H7 (cell line): ENCODE measurements at regions not wholly inside any gene's neighbourhood (a gene's known extent, or its start where the extent isn't known, plus 50 kb on each side); places are given as distances from the start of the nearest gene placed in this dataset.
"Not testable (repeated sequence)": the region's sequence is repeated elsewhere in the genome, so short reads cannot be mapped to it uniquely, and the experiment has no call there.

Experiments used
- DNase-seq: peaks from one replicate; pipeline ENCODE4 v3.0.0; 2012
- H3K27me3 ChIP-seq: 2 replicates; pipeline ENCODE4 v1.6.0; 2011; ENCODE audit warnings: mild to moderate bottlenecking, low read length; ENCODE audit not compliant: control insufficient read depth, insufficient read depth
- H3K36me3 ChIP-seq: replicated peaks from 2 replicates; pipeline ENCODE4 v1.5.1; 2011; ENCODE audit warnings: low read length; ENCODE audit not compliant: control insufficient read depth, insufficient read depth
- H3K4me3 ChIP-seq: 2 replicates; pipeline ENCODE4 v1.5.1; 2011; ENCODE audit warnings: low read depth, mild to moderate bottlenecking, control low read depth, low read length, moderate library complexity; ENCODE audit not compliant: insufficient read depth

DNA sequence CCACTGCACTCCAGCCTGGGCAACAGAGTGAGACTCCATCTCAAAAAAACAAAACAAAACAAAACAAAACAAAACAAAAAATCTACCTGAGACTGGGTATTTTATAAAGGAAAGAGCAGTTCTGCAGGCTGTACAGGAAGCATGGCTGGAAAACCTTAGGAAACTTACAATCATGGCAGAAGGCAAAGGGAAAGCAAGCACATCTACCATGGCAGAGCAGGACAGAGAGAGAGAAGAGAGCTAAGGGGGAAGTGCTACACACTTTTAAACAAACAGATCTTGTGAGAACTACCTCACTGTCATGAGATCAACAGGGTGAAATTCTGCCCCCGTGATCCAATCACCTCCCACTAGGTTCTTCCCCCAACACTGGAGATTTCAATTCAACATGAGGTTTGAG is 198.3 kb upstream of the SAMSN1 start:
- DNase-seq: no peak
- Histone ChIP-seq H3K27me3 (no peaks in the 10 kb centered on the region), H3K36me3 (no peaks in the 10 kb centered on the region), H3K4me3 (no peak overlapping the region)

DNA sequence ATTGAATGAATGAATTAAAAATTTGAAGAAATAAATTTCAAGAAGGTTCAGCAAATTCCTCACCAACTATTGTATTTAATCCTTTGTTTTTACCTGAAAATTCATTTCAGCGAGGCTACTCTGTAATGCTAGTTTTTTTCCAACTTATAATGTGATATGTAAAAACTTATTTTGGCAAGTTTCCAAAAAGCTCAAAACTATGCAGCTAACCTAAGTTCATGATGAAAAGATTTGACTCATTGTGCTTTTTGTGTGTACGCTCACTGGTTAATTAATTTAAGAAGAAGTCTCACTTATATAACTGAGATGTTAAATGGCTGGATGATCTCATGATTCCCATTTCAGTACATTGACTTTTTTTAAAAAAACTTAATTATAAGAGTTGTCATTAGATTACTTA is 196.0 kb upstream of the SAMSN1 start:
- no peaks in the 10 kb centered on the region for H3K36me3 ChIP-seq
- H3K4me3 ChIP-seq: no peak overlapping the region
- no peaks in the 10 kb centered on the region for H3K27me3 ChIP-seq
- no peak for DNase-seq

GRCh38 chr21:14741256-14741655 is 195.1 kb upstream of the SAMSN1 start:
- Histone ChIP-seq H3K4me3 (no peak overlapping the region), H3K36me3 (no peaks in the 10 kb centered on the region), H3K27me3 (no peaks in the 10 kb centered on the region)
- DNase-seq: no peak

DNA sequence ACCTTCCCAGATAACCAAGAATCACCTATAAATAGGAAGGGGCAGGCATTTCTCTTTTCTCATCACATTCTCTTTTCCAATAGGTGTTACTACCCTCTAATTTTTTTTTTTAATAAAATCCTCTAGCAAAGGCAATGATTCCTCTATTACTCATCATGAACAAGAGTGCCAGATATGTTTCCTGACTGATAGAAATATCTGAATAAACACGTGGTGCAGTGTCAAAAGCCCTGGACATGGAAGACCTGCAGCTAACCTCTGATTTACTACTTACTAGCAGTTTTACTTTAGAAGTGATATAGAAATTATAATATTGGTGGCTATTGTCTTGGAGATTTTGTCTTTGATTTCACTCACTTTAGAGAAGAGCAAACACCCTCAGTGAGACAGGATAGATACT is 194.6 kb upstream of the SAMSN1 start:
- no peaks in the 10 kb centered on the region for H3K36me3 ChIP-seq
- no peak overlapping the region for H3K4me3 ChIP-seq
- no peak for DNase-seq
- H3K27me3 ChIP-seq: no peaks in the 10 kb centered on the region

- H3K27me3 ChIP-seq: no peaks in the 10 kb centered on the region
- no peak for DNase-seq
- no peak overlapping the region for H3K4me3 ChIP-seq
- H3K36me3 ChIP-seq: no peaks in the 10 kb centered on the region
Observed at GRCh38 chr21:14740116-14740515, 194.0 kb upstream of the SAMSN1 start.

GRCh38 chr21:14739590-14739989 is 193.5 kb upstream of the SAMSN1 start:
- H3K27me3 ChIP-seq: no peaks in the 10 kb centered on the region
- DNase-seq: no peak
- H3K4me3 ChIP-seq: no peak overlapping the region
- H3K36me3 ChIP-seq: no peaks in the 10 kb centered on the region

GRCh38 chr21:14738576-14738975 is 192.5 kb upstream of the SAMSN1 start:
- H3K27me3 ChIP-seq, H3K36me3 ChIP-seq, H3K4me3 ChIP-seq, DNase-seq: not testable (repeated sequence)

DNA sequence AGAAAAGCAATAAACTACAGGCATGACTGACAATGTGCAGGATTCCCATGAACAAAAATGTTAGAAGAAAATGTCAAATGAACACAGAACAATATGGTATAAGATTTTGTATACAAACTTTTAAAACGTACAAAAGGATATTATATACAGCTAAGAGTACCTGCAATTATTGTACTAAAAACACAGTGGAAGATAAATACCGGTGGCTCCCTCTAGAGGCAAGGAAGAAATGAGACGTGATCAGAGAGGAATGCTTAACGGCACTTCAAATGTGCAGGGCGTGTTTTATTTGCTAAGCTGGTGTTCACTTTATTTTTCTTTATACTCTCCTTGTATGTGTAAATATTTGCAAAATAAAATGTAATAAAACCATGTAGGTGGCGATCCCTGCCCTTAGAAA is 191.8 kb upstream of the SAMSN1 start:
- Histone ChIP-seq H3K27me3 (no peaks in the 10 kb centered on the region), H3K36me3 (no peaks in the 10 kb centered on the region), H3K4me3 (no peak overlapping the region)
- peak; percentile 12 for DNase-seq

DNA sequence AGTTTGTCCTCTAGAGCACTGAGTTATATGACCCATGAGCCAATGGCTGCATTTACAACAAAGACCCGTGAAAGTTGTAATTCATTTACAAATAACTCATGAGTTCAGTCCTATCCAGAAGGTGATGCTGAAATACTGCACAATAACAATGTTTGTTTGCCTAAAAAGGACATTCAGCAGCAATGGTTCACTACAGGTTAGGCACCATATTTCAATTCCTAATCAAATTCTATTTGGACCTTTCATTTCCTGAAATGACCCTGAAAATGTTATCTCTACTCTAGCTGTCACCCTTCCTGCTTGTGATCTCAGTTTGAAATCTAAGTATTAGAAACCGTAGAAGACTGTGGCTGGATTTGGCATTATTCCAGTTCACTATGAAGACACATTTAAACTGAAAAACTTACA is 191.2 kb upstream of the SAMSN1 start:
- H3K27me3 ChIP-seq: no peaks in the 10 kb centered on the region
- H3K4me3 ChIP-seq: no peak overlapping the region
- no peak for DNase-seq
- no peaks in the 10 kb centered on the region for H3K36me3 ChIP-seq

GRCh38 chr21:14736672-14737071 is 190.6 kb upstream of the SAMSN1 start:
- no peaks in the 10 kb centered on the region for H3K27me3 ChIP-seq
- H3K36me3 ChIP-seq: no peaks in the 10 kb centered on the region
- no peak for DNase-seq
- H3K4me3 ChIP-seq: no peak overlapping the region

DNA sequence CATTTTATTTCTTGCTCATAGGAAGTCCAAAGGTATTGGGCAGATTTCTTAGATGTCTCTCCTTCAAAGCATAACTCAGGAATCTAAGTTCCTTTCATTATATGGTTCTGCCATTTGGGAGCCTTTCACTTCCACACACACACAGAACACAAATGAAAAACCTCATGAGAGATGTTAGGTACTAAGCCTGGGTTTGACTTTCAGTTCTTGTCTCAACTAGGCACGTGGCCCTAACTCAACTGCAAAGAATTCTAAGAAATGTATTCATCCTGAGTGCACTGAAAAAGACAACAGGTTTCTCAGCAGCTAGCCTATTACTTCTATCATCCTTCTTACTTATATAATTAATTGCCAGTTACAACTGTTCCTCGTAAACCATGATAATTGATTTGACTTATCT is 190.0 kb upstream of the SAMSN1 start:
- no peak overlapping the region for H3K4me3 ChIP-seq
- H3K36me3 ChIP-seq: no peaks in the 10 kb centered on the region
- no peaks in the 10 kb centered on the region for H3K27me3 ChIP-seq
- no peak for DNase-seq

DNA sequence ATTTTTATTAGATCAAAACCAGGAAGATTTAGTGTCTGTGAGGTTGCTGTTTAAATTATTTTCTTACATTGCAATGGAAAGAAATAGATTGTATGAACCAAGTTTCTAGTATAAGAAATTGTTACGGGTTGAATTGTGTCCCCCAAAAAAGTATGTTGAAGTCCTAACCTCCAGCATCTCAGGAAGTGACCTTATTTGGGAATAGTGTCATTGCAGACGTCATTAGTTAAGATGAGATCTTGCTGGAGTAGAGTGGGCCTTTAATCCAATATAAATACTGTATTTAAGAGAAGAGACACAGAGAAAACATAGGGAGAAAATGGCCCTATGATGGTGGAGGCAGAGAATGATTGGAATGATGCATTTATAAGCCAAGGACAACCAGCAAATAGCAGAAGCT is 188.7 kb upstream of the SAMSN1 start:
- no peaks in the 10 kb centered on the region for H3K27me3 ChIP-seq
- no peak for DNase-seq
- H3K36me3 ChIP-seq: no peaks in the 10 kb centered on the region
- no peak overlapping the region for H3K4me3 ChIP-seq

GRCh38 chr21:14734191-14734590 is 188.1 kb upstream of the SAMSN1 start:
- no peak for DNase-seq
- Histone ChIP-seq H3K27me3 (no peaks in the 10 kb centered on the region), H3K4me3 (no peak overlapping the region), H3K36me3 (no peaks in the 10 kb centered on the region)

DNA sequence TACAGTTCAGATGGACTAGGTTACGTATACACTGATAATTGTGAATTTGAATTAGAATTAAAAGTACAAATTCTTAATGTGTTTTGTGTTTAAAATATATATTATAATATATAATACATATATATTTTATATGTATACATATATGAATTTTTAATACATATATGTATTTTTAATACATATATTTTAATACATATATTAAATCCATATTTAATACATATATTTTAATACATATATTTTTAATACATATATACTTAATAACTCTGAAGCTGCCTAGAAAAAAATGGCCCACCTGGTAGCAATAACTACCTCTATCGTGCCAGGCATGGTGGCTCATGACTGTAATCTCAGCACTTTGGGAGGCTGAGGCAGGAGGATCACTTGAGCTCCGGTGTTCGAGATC is 179.1 kb upstream of the SAMSN1 start:
- H3K36me3 ChIP-seq: no peaks in the 10 kb centered on the region
- no peak for DNase-seq
- no peak overlapping the region for H3K4me3 ChIP-seq
- no peaks in the 10 kb centered on the region for H3K27me3 ChIP-seq

DNA sequence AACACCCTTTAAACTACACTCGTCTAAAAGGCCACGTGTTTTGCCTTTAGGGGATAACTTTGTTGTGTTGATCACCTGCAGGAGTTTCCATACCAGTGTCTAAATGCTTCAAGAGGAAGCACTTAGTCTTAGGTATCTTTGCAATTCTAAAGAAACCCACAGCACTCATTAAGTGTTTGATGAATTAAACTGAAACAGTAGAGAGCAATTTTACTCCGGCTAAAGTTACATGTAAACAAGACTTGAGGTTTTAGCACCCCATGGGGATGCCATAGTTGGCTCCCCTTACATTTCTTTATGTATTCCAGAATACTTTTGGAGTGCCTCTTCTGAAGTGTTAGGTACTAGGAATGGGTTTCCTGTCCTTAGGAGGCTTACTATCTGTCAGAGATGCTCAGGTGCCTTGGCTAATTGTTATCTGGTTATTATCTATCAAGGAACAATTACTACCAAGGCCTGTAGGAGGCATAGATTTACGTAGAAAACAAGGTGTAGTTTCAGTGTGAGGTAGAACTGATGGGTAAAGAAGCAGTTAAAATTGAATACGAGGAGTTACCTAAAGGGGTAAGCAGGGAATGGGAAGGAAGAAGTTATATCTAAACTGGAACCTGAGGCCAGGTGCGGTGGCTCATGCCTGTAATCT is 176.8 kb upstream of the SAMSN1 start:
- no peaks in the 10 kb centered on the region for H3K27me3 ChIP-seq
- no peak for DNase-seq
- H3K36me3 ChIP-seq: no peaks in the 10 kb centered on the region
- H3K4me3 ChIP-seq: no peak overlapping the region

GRCh38 chr21:14720237-14720636 is 174.1 kb upstream of the SAMSN1 start:
- Histone ChIP-seq H3K27me3 (no peaks in the 10 kb centered on the region), H3K4me3 (no peak overlapping the region)
- no peak for DNase-seq

More at GRCh38 chr21:14720237-14720636, 174.1 kb upstream of the SAMSN1 start:
- no peaks in the 10 kb centered on the region for H3K36me3 ChIP-seq
